HEK293 (cell line): ENCODE measurements at regions not wholly inside any gene's neighbourhood (a gene's known extent, or its start where the extent isn't known, plus 50 kb on each side); places are given as distances from the start of the nearest gene placed in this dataset.

Experiments used
- CTCF ChIP-seq: fragments of 450-650 bp; formaldehyde crosslinking; IDR thresholded peaks from 2 replicates; pipeline ENCODE4 v1.5.1; 2016; ENCODE audit warnings: missing biosample characterization, missing genetic modification characterization
- HOXD13 ChIP-seq: sonication (generic); formaldehyde crosslinking; IDR thresholded peaks from 2 replicates; pipeline ENCODE4 v1.8.0; 2022; ENCODE audit warnings: missing genetic modification reagents, borderline replicate concordance
- ZBTB21 ChIP-seq: fragments of 450-650 bp; formaldehyde crosslinking; IDR thresholded peaks from 2 replicates; pipeline ENCODE4 v1.5.1; 2017; ENCODE audit warnings: missing biosample characterization, missing genetic modification characterization
- ZNF133 ChIP-seq: fragments of 450-650 bp; formaldehyde crosslinking; IDR thresholded peaks from 2 replicates; pipeline ENCODE4 v1.5.1; 2016; ENCODE audit warnings: missing biosample characterization, missing genetic modification characterization
- ZNF248 ChIP-seq: fragments of 450-650 bp; formaldehyde crosslinking; IDR thresholded peaks from 2 replicates; pipeline ENCODE4 v1.5.1; 2017; ENCODE audit warnings: missing biosample characterization, missing genetic modification characterization
- ZNF354C ChIP-seq: fragments of 450-650 bp; formaldehyde crosslinking; IDR thresholded peaks from 2 replicates; pipeline ENCODE4 v1.5.1; 2016; ENCODE audit warnings: missing biosample characterization, missing genetic modification characterization, low read depth, borderline replicate concordance
- ZNF449 ChIP-seq: fragments of 450-650 bp; formaldehyde crosslinking; IDR thresholded peaks from 2 replicates; pipeline ENCODE4 v1.5.1; 2017; ENCODE audit warnings: missing biosample characterization, mild to moderate bottlenecking, missing genetic modification characterization, moderate library complexity
- ZNF514 ChIP-seq: fragments of 450-650 bp; formaldehyde crosslinking; IDR thresholded peaks from 2 replicates; pipeline ENCODE4 v1.5.1; 2016; ENCODE audit warnings: missing biosample characterization, missing genetic modification characterization
- ZNF571 ChIP-seq: fragments of 450-650 bp; formaldehyde crosslinking; IDR thresholded peaks from 2 replicates; pipeline ENCODE4 v1.5.0; 2017; ENCODE audit warnings: missing biosample characterization, missing genetic modification characterization
- ZNF580 ChIP-seq: fragments of 450-650 bp; formaldehyde crosslinking; IDR thresholded peaks from 2 replicates; pipeline ENCODE4 v1.5.1; 2016; ENCODE audit warnings: missing biosample characterization, missing genetic modification characterization
- ZNF629 ChIP-seq: fragments of 450-650 bp; formaldehyde crosslinking; IDR thresholded peaks from 2 replicates; pipeline ENCODE4 v1.5.1; 2017; ENCODE audit warnings: missing biosample characterization, missing genetic modification characterization
- ZNF792 ChIP-seq: fragments of 450-650 bp; formaldehyde crosslinking; IDR thresholded peaks from 2 replicates; pipeline ENCODE4 v1.5.1; 2016; ENCODE audit warnings: missing biosample characterization, missing genetic modification characterization

GRCh38 chr16:60100371-60100770 lies 1366.3 kb upstream of the GOT2 start:
- no peak for TF ChIP-seq ZNF514
- no peak for TF ChIP-seq CTCF (tag by site-specific recombination)
- TF ChIP-seq ZNF248 (tag by site-specific recombination): no peak
- TF ChIP-seq ZNF629 (tag by site-specific recombination): no peak
- no peak for TF ChIP-seq ZNF354C (tag by site-specific recombination)
- TF ChIP-seq ZBTB21: no peak
- TF ChIP-seq HOXD13 (CRISPR knock-in tag): no peak
- no peak for TF ChIP-seq ZNF449 (tag by site-specific recombination)
- TF ChIP-seq ZNF571: no peak
- no peak for TF ChIP-seq ZNF580 (tag by site-specific recombination)
- TF ChIP-seq ZNF792 (tag by site-specific recombination): no peak
- no peak for TF ChIP-seq ZNF133 (tag by site-specific recombination)
